Ureter (tissue), 1 donor: ENCODE measurements at regions not wholly inside any gene's neighbourhood (a gene's known extent, or its start where the extent isn't known, plus 50 kb on each side); places are given as distances from the start of the nearest gene placed in this dataset.
A peak's percentile ranks its signal among the peaks of the same experiment; 100 is the strongest.

ENCODE experiments used
- DNase-seq: peaks from one replicate; pipeline ENCODE4 v3.0.0-alpha.2; 2020; ENCODE audit warnings: low spot score
- donor health status: DM: yes; HTN: yes; CAD: no.

DNA sequence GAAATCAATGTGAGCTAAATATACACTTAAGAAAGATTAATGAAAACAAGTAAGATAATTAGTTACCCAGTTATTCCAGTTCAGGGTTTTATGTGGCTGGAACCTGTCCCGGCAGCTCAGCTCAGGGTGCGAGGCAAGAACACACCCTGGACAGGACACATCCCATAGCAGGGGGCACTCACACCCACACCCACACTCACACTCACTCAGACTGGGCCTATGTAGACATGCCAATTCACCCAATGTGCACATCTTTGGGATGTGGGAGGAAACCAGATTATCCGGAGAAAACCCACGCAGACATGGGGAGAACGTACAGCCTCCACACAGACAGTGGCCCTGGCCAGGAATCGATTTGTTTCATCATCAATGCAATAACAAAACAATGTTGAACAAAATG, 66.0 kb upstream of the TMCC3 start:
- DNase-seq, result no peak

DNA sequence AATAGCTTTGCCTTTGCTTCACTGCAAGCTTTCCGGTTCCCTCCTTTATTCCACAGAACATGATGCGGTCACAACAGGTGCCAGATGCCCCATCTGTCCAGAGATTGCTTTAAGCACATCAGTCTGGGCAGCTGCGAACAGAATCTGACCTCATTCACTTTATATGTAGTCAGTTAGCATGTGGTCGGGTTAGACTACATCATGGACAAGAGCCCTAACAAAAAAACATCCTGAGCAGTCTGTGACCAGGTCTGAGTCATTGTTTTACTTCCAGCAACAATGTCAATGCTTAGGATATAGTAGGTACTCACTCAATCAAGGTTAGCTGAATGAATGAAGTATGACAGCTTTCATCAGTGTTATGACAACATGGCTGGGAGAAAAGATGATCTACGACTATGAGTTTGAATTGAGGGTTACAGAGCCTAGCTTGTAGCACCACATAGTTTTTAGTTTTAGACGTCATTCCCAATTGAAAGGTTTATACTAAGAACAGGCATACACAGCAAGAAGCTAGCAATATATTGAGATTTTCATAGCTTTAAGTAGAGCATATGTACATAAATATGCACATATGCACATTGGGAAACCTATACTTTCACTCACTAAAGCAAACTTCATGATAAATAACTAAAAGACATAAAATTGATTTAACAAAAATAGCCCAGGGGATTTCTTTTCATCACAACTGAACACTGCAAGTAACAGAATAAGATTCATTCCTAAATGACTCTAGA, 64.2 kb upstream of the TMCC3 start:
- no peak for DNase-seq

DNA sequence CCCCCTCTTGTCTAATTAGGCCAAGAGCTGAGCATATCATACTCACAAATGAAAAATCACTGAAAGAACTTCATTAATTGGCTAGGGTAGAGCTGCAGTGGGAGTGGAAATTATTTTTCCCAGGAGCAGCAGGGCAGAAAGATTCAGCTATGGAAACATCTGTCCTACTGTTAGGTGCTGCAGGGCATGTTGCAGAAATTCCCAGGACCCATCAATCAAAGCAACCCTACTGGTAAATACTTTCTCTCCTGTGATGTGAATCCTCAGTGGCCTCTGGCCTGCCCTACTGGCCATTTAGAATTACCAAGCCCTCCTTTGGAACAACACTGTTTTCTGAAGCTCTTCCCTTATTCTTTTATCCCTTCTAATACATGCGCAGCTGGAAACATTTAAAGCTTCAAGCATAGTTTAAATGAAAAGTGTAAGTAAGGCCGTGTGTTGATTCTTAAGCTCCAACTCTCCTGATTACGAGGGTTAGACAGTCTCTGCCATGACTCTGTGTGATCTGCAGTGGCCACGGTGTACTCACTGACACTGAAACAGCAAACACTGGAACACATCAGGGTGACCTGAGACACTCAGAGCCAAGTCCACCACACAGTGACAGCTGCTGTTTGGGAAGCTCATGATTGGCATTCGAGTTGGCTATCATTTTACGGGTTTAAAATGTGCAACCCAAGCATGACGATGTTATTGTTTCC, 62.6 kb upstream of the TMCC3 start:
- no peak for DNase-seq

DNA sequence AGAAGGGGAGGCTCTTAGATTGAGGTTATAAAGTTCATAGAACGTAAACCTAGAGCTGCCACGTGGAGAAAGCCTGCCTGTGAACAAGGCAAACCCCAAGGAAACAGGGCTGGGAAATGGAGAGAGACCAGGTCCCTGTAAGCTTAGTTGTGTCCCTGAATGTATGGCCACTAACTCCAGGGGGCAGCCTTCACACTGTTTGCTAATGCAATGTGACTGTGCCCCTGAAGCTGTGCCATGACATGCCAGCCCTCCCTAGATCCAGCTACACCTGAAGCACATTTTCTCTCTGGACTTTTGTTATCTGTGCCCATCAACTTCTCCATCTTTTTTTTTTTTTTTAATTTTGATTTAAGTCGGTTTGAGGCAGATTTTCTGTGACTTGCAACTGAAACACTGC, 60.6 kb upstream of the TMCC3 start:
- no peak for DNase-seq

DNA sequence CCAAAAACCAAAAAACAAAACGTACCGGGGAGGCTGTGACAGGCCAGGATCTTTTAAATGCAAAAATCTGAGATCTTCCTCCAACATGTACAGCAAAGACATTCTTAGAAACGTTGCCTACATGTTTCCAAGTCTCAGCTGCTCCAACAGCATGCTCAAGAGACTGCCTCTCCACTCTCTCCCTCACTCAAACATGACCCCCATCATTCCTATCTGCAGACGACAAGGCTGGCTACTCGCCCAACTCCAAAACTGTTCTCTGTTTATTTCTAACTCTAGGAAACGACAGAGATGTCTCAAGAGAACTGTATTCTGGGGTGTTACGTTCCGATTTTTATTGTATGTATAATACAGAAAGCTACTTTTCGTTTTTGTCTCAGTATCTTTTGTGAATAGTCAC, 57.5 kb upstream of the TMCC3 start:
- peak; percentile 50 for DNase-seq

DNA sequence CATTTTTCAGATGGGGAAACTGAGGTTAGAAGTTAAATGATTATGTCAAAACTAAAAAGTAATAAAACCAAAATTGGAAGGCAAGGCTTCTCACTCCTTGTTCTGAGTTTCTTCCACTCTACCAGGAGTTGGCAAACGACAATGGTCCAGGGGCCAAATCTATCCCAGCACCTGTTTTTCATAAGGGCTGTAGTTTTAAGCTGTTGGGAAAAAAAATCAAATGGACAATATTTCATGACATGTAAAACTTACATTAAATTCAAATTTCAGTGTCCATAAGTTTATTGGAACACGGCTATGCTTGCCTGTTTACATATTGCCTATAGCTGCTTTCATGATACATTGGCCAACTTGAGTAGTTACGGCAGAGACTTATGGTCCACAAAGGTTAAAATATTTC, 56.7 kb upstream of the TMCC3 start:
- no peak for DNase-seq

DNA sequence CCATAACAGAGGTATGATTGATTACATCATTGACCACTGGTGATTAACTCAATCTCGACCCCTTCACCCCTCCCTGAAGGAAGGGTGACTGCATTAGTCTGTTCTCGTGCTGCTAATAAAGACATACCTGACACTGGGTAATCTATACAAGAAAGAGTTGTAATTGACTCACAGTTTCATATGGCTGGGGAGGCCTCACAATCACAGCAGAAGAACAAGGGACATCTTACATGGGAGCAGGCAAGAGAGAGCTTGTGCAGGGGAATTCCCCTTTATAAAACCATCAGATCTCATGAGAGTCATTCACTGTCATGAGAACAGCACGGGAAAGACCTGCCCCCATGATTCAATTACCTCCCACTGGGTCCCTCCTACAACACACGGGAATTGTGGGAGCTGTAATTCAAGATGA, 55.9 kb upstream of the TMCC3 start:
- DNase-seq, result no peak

DNA sequence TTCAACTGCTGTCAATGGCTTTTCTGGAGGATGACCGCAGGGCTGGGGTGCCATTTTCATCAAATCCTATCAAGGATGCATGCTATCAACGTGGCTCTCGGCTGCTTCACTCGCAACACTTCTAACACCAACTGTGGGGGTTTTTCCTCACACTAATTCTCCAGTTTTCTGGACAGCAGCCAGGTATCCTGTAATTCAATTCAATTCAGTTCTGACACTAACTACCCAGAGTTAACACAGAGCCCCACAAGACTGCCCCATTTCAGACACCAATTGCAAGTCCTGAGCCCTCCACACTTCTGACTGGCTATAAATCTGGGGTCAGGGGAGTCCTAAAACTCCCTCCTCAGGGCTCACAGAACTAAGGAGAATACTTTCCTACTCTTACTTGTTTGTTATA, 55.3 kb upstream of the TMCC3 start:
- no peak for DNase-seq

DNA sequence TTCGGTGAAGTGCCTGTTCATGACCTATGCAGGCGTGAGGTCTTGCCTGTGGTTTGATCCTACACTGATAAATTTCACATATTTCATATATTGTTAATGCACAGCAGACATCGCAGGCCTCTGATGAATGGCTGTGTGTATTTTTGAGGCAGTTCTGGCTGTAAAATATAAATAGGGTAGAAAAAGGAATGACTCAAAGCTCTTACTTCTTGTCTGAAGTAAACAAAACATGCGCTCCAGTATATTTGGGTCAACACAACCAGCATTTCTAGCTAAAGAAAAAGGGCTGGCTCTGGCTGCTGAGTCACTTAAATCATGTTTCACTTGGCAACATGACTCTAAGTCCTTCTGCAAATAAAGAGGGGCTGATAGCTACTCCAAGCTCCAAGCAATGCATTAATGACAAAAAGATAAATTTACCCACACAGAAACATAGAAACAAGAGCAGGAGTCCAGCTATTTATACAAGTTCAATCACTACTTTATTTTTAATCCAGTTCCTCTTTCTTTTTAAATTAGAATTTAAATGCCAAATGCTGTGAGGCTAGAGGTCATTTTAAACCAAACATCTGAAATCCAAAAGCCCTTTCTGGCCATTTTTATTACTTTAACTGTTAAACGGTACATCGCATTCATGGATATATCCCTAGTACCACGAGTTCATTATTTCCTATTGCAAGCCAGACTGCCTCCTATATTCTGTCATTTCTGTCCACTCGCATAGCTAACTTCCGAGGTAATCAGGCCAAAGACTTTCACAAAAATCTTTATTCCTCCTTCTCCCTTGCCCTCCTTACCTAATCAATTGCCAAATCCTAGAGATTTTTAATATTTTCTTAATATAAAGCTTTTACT, 54.3 kb upstream of the TMCC3 start:
- DNase-seq, result no peak

DNA sequence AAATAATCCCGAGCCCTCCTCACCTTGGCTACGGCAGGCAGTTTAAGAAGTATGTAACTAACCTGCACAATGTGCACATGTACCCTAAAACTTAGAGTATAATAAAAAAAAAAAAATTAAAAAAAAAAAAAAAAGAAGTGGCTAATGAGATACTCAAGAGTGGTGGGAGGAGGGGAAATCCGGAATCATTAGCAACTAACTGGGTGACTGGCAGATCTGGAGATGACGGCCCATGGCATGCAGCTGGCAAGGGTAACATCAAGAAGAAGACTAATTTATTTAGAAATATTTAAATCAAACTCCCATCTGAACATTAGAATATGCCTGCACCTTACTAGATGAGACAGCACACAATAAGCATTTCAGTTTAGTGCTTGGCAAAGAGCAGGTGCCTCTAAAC, 52.3 kb upstream of the TMCC3 start:
- DNase-seq, result no peak

DNA sequence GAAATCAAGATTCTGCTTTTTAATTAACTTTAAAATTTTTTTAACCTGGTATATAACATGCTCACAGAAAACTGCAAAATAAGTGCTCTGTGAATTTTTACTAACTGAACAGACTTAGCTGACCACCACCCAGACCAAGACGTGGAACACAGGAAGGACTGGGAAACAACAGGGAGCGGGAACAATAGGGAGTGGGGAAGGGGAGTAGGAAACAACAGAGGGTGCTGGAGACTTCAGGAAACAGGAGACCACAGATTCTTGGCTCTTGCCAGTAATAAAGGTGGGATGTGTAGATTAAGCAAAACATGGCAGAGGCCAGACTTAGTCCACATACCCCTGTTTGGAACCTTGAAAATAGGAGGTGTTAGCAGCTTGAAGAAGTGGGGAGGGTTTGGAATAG, 51.4 kb upstream of the TMCC3 start:
- no peak for DNase-seq

DNA sequence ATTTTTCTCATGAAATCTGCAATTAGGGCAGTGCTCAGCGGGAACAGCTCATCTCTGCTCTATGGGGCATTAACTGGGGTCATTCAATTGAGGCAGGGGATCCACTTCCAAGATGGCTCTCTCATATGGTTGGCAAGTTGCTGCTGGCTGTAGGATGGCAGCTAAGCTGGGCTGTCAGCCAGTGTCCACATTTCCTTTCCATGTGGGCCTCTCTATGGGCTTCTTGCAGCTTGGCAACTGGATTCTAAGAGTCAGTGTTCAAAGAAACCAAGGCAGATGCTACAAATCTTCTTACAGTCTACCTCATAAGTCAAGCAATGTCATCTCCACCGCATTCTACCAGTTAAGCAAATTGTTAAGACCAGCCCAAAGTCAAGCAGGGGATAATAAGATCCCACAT, 50.3 kb upstream of the TMCC3 start:
- no peak for DNase-seq
